Fibroblast of the aortic adventitia (primary cell): ENCODE measurements at regions not wholly inside any gene's neighbourhood (a gene's known extent, or its start where the extent isn't known, plus 50 kb on each side); places are given as distances from the start of the nearest gene placed in this dataset.

Experiments used
- DNase-seq: peaks from one replicate; pipeline ENCODE4 v3.0.0-alpha.2; 2010; ENCODE audit warnings: low read depth
- H3K4me3 ChIP-seq: 2 replicates; pipeline ENCODE4 v1.5.1; 2011; ENCODE audit warnings: low read depth, mild to moderate bottlenecking, control low read depth, low read length, moderate library complexity
- TF ChIP-seq, protein P1 (sequence below): IDR thresholded peaks from 2 replicates; pipeline ENCODE4 v1.5.1; 2011; ENCODE audit warnings: mild to moderate bottlenecking, low read length, control low read depth, inconsistent platforms; ENCODE audit not compliant: insufficient read depth

GRCh38 chr2:67462738-67463496 is 65.8 kb downstream of the ETAA1 start:
- TF ChIP-seq, protein P1, sequence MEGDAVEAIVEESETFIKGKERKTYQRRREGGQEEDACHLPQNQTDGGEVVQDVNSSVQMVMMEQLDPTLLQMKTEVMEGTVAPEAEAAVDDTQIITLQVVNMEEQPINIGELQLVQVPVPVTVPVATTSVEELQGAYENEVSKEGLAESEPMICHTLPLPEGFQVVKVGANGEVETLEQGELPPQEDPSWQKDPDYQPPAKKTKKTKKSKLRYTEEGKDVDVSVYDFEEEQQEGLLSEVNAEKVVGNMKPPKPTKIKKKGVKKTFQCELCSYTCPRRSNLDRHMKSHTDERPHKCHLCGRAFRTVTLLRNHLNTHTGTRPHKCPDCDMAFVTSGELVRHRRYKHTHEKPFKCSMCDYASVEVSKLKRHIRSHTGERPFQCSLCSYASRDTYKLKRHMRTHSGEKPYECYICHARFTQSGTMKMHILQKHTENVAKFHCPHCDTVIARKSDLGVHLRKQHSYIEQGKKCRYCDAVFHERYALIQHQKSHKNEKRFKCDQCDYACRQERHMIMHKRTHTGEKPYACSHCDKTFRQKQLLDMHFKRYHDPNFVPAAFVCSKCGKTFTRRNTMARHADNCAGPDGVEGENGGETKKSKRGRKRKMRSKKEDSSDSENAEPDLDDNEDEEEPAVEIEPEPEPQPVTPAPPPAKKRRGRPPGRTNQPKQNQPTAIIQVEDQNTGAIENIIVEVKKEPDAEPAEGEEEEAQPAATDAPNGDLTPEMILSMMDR, result no peak
- no peak overlapping the region for H3K4me3 ChIP-seq
- DNase-seq, result peak; percentile 69

- no peak for DNase-seq
- no peak overlapping the region for H3K4me3 ChIP-seq
- TF ChIP-seq, protein P1, result no peak
These were observed 66.7 kb downstream of the ETAA1 start for GRCh38 chr2:67463810-67464209.

DNA sequence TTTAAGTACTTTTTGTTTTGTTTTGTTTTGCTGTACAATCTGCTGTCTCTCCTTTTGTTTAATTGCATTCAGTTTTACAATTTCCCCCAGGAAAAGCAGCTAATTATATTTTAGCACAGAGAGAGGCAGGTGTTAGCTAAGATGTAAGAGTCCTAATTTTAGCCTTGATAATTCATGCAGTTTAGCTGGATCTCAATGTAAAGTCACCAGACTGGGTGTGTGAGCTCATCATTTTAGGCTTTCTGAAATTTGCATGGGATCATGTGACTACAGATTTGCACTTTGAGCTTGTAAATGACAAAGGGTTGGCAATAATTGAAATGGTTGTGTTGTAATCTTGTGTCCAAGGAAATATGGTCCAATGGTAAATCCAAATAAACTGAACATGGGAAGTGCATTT is 68.5 kb downstream of the ETAA1 start:
- TF ChIP-seq, protein P1, result no peak

GRCh38 chr2:67466734-67467133 is 69.6 kb downstream of the ETAA1 start:
- no peak for DNase-seq
- no peak overlapping the region for H3K4me3 ChIP-seq
- TF ChIP-seq, protein P1, result no peak

More for the DNA sequence above, 68.5 kb downstream of the ETAA1 start:
- no peak overlapping the region for H3K4me3 ChIP-seq
- no peak for DNase-seq

- peak; percentile 53 for DNase-seq
- TF ChIP-seq, protein P1, result no peak
- no peak overlapping the region for H3K4me3 ChIP-seq
These were observed 74.5 kb downstream of the ETAA1 start for GRCh38 chr2:67471681-67472080.

DNA sequence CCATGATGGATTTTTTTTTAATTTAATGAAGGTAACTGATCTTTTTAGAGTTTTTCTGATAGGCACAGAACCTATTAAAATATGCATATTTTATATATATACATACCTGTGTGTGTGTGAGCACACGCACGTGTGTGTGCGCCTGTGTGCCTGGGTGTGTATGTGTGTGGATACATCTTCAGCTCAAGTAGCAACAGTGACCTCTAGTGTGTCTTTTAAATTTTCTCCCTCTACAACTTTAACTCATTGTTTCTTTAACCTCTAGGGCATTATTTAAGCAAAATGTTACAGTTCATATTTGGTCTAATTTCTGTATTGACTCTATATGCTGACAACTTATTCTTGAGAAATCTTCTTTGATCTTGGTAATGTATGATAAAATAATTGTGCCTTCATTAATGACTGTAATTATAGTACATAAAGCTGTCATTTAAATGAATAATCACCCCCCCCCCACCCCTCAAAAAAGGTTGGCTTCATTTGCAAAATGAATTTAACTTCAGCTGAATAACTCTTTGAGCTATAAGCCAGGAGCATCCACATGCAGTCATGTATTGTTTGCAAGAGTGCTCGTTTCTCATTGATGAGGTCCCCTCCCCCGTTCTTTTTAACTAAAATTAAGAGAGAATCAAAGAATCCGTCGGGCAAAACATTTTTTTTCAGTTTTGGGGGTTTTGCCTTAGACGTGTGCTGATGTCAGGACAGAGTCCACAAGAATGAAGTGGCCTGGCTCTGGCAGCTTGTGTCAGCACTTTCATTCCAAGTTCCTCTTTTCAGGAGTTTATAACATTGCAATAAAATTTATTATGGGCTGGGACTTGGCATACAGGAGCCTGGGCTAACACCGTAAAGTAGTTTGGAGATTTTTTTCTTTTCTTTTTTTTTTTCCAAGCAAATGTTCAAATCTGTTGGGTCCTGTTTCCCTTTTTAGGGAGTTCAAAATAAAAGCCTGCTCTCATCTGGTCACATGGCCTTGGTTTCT is 80.0 kb downstream of the ETAA1 start:
- no peak overlapping the region for H3K4me3 ChIP-seq
- TF ChIP-seq, protein P1, result peak; percentile 56
- peak; percentile 79 for DNase-seq
